Hippocampal formation (tissue), 2 donors: ENCODE measurements at regions not wholly inside any gene's neighbourhood (a gene's known extent, or its start where the extent isn't known, plus 50 kb on each side); places are given as distances from the start of the nearest gene placed in this dataset.

Experiments
- DNase-seq, 2 donors: peaks; one replicate each; lab custom pipeline; 2025; lab: John Stamatoyannopoulos, UW

GRCh38 chr1:195934817-195935553 lies 673.3 kb downstream of the KCNT2 start:
- no peak for DNase-seq

- DNase-seq = no peak
Observed at GRCh38 chr1:195933835-195934234, 674.4 kb downstream of the KCNT2 start.

- no peak for DNase-seq
Observed at GRCh38 chr1:195915826-195916225, 692.4 kb downstream of the KCNT2 start.

- DNase-seq = no peak
Observed at GRCh38 chr1:195909061-195909460, 699.2 kb downstream of the KCNT2 start.

- no peak for DNase-seq
Observed at GRCh38 chr1:195908121-195908520, 700.1 kb downstream of the KCNT2 start.

- DNase-seq = no peak
Observed at GRCh38 chr1:195903203-195903602, 705.0 kb downstream of the KCNT2 start.

- DNase-seq = no peak
Observed at GRCh38 chr1:195902779-195903178, 705.5 kb downstream of the KCNT2 start.

- DNase-seq = no peak
Observed at GRCh38 chr1:195899762-195900352, 708.4 kb downstream of the KCNT2 start.

GRCh38 chr1:195898924-195899323 lies 709.3 kb downstream of the KCNT2 start:
- no peak for DNase-seq

- DNase-seq = no peak
Observed at GRCh38 chr1:195898373-195898772, 709.9 kb downstream of the KCNT2 start.

- DNase-seq = no peak
Observed at GRCh38 chr1:195897076-195897475, 711.2 kb downstream of the KCNT2 start.

GRCh38 chr1:195894411-195894810 lies 713.8 kb downstream of the KCNT2 start:
- no peak for DNase-seq

GRCh38 chr1:195886000-195886399 lies 722.2 kb downstream of the KCNT2 start:
- DNase-seq = no peak

- no peak for DNase-seq
Observed at GRCh38 chr1:195878478-195878877, 729.8 kb downstream of the KCNT2 start.

GRCh38 chr1:195876792-195877191 lies 731.4 kb downstream of the KCNT2 start:
- no peak for DNase-seq

- DNase-seq = no peak
Observed at GRCh38 chr1:195872376-195872775, 735.9 kb downstream of the KCNT2 start.

GRCh38 chr1:195867638-195868037 lies 740.6 kb downstream of the KCNT2 start:
- no peak for DNase-seq

GRCh38 chr1:195866781-195867222 lies 741.4 kb downstream of the KCNT2 start:
- no peak for DNase-seq

- peak in 1 of 2 donors; percentile 7 for DNase-seq
Observed at GRCh38 chr1:195866091-195866780, 742.0 kb downstream of the KCNT2 start.

- no peak for DNase-seq
Observed at GRCh38 chr1:195851804-195852203, 756.4 kb downstream of the KCNT2 start.

GRCh38 chr1:195851016-195851601 lies 757.1 kb downstream of the KCNT2 start:
- no peak for DNase-seq

GRCh38 chr1:195849180-195849579 lies 759.1 kb downstream of the KCNT2 start:
- DNase-seq = no peak
